ENCODE measurements at regions not wholly inside any gene's neighbourhood (a gene's known extent, or its start where the extent isn't known, plus 50 kb on each side); places are given as distances from the start of the nearest gene placed in this dataset.

DNA sequence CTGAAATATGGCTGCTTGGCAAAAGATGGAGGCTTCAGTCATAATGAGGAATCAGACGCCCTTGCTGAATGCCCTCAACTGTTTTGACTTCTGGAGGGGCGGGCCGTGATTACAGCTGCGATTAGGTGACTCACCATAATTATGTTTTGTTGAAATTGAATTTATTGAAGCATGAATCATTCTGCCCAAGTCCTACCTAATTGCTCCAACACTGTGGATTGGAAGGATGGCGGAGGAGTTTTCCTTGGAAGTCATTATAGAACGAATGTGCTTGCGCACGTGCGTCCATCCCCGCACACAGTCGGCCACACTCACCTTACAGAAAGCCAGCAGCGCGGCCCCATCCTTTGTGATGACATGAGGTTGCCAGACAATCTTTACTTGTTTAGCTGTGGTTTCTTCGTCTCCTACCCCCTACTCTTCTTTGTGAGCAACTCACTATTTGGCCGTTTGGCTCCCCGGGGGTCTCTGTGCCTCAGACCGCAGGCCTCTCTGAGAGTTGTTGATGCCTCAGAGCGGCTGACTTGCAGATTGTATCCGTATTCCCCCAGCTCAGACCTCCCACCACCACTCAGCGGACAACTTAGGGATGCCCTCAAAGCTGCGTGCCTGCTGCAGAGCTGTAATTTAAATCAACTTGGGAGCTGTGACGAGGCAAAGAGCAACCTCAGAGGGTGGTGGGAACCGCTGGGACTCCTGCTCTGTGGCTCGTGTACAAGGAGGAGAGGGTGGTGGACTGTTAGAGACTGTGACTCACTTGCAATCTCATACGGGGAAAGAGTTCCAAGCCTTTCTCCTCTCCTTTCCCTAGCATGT, 513.4 kb downstream of the TNS1 start:
- no peaks in the 10 kb centered on the region for H3K27me3 Mint-ChIP-seq
- ChIA-PET POLR2A (no interaction called here), CTCF (no interaction called here)
- H3K4me3 Mint-ChIP-seq: no peak overlapping the region
- intact Hi-C loops (cut with micrococcal nuclease): no loop called here
- no peaks in the 10 kb centered on the region for H3K36me3 Mint-ChIP-seq
- DNase-seq: no peak
- peaks cover 5% of the 10 kb centered on the region for H3K9me3 Mint-ChIP-seq
- H3K4me1 Mint-ChIP-seq (ENCODE audit: low read depth): no peaks in the 10 kb centered on the region
- H3K27ac Mint-ChIP-seq: no peak overlapping the region

DNA sequence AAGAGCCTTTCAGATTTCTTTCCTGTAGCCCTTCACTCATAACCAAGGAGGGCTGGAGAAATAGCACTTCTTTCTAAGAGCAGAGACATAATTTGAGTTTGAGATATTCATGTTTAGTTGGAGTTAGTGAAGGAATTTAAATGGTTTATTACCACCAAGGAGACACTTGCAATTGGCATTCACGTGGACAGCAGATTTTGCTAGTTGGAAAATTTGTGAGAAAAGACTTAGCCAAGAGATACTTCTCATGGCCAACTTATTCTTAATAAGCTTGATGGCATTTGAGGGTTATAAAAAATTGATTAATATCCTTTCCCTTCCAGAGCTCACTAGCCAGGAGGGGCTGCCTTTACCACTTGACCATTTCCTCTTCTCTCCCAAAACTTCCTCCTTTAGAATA, 518.7 kb downstream of the TNS1 start:
- Mint-ChIP-seq H3K36me3 (no peaks in the 10 kb centered on the region), H3K4me3 (no peak overlapping the region), H3K27me3 (no peaks in the 10 kb centered on the region), H3K4me1 (ENCODE audit: low read depth) (no peaks in the 10 kb centered on the region), H3K9me3 (no peaks in the 10 kb centered on the region), H3K27ac (no peak overlapping the region)
- POLR2A ChIA-PET: no interaction called here
- intact Hi-C loops (cut with micrococcal nuclease): no loop called here
- no peak for DNase-seq
- CTCF ChIA-PET: no interaction called here

DNA sequence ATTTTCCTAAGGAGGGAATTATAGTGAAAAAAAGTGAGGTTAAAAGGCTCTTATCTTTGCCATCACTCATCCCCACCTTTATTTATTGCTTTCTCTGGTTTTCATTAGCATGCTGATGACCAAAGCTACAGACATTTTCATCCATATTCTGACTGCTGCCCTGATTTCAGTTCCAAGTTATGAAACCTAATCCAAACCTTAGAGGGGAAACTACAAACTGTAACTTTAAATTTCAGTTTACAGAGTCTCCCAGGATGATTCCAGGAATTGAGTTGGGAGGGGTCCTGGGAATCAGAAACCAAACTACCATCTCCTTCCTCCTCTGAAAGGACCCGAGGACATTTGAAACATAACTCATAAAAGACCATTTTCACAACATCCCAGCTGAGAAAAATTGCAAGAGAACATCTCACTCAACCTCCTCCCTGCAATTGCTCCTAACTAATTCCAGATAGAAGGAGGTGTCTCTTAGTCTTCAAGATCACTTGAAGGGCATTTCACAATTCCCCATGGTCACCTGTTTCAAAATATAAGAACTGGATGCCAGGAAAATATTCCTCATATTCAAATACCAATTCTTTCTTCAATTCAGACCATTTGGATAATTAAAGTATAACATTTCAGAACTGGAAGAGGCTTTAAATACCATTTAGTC, 520.6 kb downstream of the TNS1 start:
- no peak overlapping the region for H3K4me3 Mint-ChIP-seq
- CTCF ChIA-PET: no interaction called here
- H3K9me3 Mint-ChIP-seq: no peaks in the 10 kb centered on the region

DNA sequence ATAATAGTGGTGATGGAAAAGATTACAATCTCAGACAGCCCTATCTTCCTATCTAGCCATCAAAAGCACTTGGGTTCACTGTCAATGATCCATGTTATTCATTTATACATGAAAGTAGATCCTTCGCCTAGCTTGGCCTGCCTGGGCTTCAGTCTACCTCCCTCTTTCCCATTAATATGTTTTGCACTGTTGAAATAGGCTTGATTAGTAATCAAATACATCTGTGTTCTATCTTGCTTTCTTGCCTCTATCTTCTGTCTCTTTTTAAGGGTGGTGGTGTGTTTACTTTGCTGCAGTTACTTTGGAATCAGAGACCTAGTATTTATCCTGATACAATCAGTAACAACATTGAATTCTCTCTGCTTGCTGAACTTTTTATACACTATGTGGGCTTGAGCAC, 521.2 kb downstream of the TNS1 start:
- no peaks in the 10 kb centered on the region for H3K4me1 Mint-ChIP-seq (ENCODE audit: low read depth)
- DNase-seq: no peak
- no peak overlapping the region for H3K4me3 Mint-ChIP-seq
- ChIA-PET POLR2A (no interaction called here), CTCF (no interaction called here)
- no peak overlapping the region for H3K27ac Mint-ChIP-seq
- no peaks in the 10 kb centered on the region for H3K36me3 Mint-ChIP-seq
- no peaks in the 10 kb centered on the region for H3K9me3 Mint-ChIP-seq
- intact Hi-C loops (cut with micrococcal nuclease): no loop called here
- H3K27me3 Mint-ChIP-seq: no peaks in the 10 kb centered on the region

More for the DNA sequence above, 520.6 kb downstream of the TNS1 start:
- Mint-ChIP-seq H3K4me1 (ENCODE audit: low read depth) (no peaks in the 10 kb centered on the region), H3K27ac (no peak overlapping the region), H3K36me3 (no peaks in the 10 kb centered on the region), H3K27me3 (no peaks in the 10 kb centered on the region)
- no peak for DNase-seq
- POLR2A ChIA-PET: no interaction called here
- intact Hi-C loops (cut with micrococcal nuclease): no loop called here

DNA sequence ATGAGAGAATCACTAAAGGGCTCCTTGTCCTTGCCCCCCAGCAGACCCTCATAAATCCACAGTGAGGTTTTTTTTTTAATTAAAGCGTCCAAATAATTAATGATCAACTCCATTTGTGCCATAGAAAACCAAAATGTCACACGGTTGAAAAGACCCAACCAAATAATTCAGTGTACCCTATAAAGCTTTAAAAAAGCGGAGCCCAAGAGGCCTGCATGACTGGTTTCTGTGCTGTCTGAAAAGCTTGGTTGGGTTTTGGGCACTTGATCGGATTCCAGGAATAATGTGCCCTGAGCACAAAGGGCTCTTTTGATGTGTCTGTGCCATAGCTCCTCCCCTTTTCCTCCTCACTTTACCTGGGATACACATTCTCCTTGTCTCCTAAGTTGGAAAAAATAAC, 523.2 kb downstream of the TNS1 start:
- intact Hi-C loops (cut with micrococcal nuclease): no loop called here
- ChIA-PET CTCF (interaction anchor here (1.1 kb wide), 1 partner anchor 233 kb away, joined by 4 read pairs; no protein-coding TSS in a partner anchor), POLR2A (no interaction called here)
- Mint-ChIP-seq H3K9me3 (no peaks in the 10 kb centered on the region), H3K4me3 (no peak overlapping the region), H3K4me1 (ENCODE audit: low read depth) (no peaks in the 10 kb centered on the region), H3K27me3 (no peaks in the 10 kb centered on the region), H3K36me3 (no peaks in the 10 kb centered on the region), H3K27ac (no peak overlapping the region)
- no peak for DNase-seq

DNA sequence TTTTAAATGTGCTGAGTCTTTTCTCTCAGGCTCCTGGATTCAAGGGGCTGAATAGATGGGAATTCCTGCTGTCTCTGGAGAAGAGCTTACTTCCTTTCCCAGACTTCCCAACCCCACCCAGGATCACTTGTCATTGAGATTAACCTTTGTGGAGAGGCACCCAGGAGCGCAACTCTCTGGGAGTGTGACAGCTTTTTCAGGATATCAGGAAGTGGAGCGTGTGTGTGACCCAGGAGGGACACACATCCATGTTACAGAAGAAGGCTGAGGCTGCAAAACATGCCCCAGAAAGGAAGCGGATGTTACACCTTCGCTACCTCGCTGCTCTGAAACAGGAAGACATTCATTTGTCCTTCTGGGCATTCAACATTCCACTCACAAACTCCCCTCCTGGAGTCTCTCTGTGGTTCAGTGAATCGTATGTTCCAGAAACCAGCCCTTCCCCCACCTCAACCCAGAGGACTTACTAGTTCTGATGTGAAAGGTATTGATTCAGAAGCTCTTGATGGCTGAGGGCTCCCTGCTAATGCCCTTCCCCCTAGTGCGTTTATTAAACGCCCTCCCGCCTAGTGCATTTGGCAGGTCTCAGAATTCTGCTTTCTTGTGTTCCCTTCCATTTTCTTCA, 523.9 kb downstream of the TNS1 start:
- no peak overlapping the region for H3K4me3 Mint-ChIP-seq

DNA sequence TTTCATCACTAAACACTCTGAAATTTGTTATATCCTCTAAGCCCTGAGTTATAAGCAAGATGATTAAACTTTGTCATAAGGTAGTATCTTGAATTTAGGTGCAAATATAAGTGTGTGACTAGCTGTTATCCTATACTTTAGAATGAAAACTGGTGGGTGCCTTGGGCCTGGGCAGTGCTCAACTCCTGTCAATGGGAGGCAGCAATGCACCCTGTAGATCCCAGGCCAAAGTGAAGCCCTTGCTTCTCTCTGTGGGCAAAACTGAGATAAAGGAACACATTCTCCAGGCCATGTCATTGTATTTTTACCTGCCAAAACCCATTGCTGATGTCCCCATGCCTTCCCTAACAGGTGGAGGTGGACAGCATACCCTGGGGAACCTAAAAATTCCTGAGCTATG, 525.2 kb downstream of the TNS1 start:
- H3K27me3 Mint-ChIP-seq: no peaks in the 10 kb centered on the region
- H3K9me3 Mint-ChIP-seq: no peaks in the 10 kb centered on the region
- ChIA-PET CTCF (interaction anchor here (1.3 kb wide), 1 partner anchor 233 kb away, joined by 3 read pairs; no protein-coding TSS in a partner anchor), POLR2A (no interaction called here)
- DNase-seq: no peak
- H3K27ac Mint-ChIP-seq: no peak overlapping the region
- H3K4me1 Mint-ChIP-seq (ENCODE audit: low read depth): no peaks in the 10 kb centered on the region
- intact Hi-C loops (cut with micrococcal nuclease): no loop called here
- no peaks in the 10 kb centered on the region for H3K36me3 Mint-ChIP-seq
- H3K4me3 Mint-ChIP-seq: no peak overlapping the region

More for the DNA sequence above, 523.9 kb downstream of the TNS1 start:
- H3K27me3 Mint-ChIP-seq: no peaks in the 10 kb centered on the region
- intact Hi-C loops (cut with micrococcal nuclease): no loop called here
- ChIA-PET POLR2A (no interaction called here), CTCF (no interaction called here)
- no peaks in the 10 kb centered on the region for H3K9me3 Mint-ChIP-seq
- H3K36me3 Mint-ChIP-seq: no peaks in the 10 kb centered on the region
- no peak overlapping the region for H3K27ac Mint-ChIP-seq
- DNase-seq: no peak
- no peaks in the 10 kb centered on the region for H3K4me1 Mint-ChIP-seq (ENCODE audit: low read depth)

DNA sequence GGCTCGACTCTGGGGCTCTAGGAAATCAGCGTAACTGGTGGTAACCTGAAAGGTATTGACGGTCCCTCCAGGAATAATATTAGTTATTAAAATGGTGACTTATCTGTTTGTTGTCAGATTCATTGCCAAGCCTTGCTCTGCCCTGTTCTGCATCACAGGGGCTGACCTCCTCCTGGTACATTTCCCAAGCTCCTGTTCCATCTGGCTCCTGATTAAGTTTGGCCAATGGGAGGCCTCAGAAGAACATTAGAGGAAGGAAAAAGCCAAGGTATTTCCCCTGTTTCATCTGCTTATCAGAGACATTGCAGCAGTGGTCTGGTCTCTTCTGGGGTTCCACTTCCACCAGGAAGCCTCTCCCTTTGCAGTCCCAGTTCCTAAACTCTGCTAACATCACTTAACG, 527.0 kb downstream of the TNS1 start:
- Mint-ChIP-seq H3K27me3 (no peaks in the 10 kb centered on the region), H3K4me1 (ENCODE audit: low read depth) (no peaks in the 10 kb centered on the region), H3K4me3 (no peak overlapping the region), H3K27ac (no peak overlapping the region), H3K36me3 (no peaks in the 10 kb centered on the region), H3K9me3 (no peaks in the 10 kb centered on the region)
- POLR2A ChIA-PET: interaction anchor here (1.0 kb wide), 1 partner anchor 21 kb away, joined by 3 read pairs; no protein-coding TSS in a partner anchor
- CTCF ChIA-PET: no interaction called here
- intact Hi-C loops (cut with micrococcal nuclease): no loop called here
- DNase-seq: no peak

DNA sequence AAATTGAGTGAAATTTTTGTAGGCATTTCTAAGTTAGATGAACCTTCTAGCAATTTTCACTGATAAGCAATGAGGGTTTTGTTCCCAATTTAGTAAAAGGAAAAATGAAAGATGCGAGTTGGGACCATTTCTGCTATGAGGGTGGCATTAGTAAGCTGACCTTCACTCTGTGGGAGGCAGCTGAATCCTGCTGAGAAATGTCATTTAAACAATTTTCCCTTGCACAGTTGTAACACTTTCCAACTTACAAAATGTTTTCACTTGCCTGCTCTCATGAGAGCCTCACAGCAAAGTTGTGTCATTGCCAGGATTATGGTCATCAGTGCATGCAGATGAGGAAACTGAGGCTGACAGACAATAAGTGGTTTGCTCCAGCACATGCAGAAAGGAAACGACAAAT, 527.7 kb downstream of the TNS1 start:
- Mint-ChIP-seq H3K9me3 (no peaks in the 10 kb centered on the region), H3K36me3 (no peaks in the 10 kb centered on the region), H3K4me1 (ENCODE audit: low read depth) (no peaks in the 10 kb centered on the region), H3K27ac (no peak overlapping the region), H3K27me3 (no peaks in the 10 kb centered on the region), H3K4me3 (no peak overlapping the region)
- ChIA-PET CTCF (no interaction called here), POLR2A (no interaction called here)
- DNase-seq: no peak
- intact Hi-C loops (cut with micrococcal nuclease): no loop called here

DNA sequence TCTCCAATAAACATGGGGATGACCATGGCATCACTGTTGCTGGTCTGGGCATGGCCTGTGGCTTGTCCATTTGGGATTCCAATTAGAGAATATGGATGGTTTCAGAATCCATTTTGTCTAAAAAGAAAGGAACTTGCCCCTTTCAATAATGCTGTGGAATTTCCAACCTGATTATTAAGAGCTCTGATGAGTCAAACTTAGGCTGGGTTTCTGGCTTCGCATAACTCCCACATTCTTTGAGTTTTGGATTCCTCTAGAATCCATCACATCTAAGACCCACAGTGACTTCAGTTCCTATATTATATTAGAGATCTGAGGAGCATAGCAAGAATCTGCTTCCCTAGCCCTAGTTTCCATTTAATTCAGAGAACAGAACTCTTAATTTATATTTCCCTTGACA, 531.5 kb downstream of the TNS1 start:
- Mint-ChIP-seq H3K27me3 (no peaks in the 10 kb centered on the region), H3K36me3 (no peaks in the 10 kb centered on the region), H3K4me3 (no peak overlapping the region), H3K4me1 (ENCODE audit: low read depth) (no peaks in the 10 kb centered on the region), H3K9me3 (no peaks in the 10 kb centered on the region), H3K27ac (no peak overlapping the region)
- intact Hi-C loops (cut with micrococcal nuclease): no loop called here
- ChIA-PET POLR2A (interaction anchor here (0.7 kb wide), 1 partner anchor 1609 kb away, joined by 4 read pairs; no protein-coding TSS in a partner anchor), CTCF (no interaction called here)
- DNase-seq: no peak

DNA sequence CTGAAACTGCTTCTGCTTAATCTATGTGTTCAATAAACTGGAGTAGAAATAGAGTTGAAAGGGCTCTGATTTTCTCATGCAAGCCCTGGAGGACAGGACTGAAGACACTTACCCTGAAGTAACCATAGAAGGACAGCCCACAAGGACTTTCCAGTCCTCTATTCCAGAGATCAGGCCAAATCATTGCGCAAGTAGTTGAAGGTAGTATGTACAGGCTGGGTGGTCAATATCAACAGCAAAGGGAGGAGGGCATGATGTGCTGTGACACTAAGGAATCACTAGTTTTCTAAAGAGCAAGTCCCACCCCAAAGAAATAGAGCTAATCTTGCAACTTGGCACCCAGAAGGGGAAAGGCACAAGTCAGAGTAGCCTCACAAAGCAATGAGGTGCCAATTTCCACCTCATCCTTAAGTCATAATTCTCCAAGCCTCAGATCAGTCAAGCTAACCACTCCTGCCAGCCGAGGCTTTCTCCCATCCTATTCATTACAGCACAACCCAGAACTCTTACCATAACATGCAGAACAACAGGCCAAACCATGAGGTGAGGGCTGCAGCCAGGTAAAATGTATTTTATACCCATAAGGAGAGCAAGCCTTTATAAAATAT, 533.5 kb downstream of the TNS1 start:
- Mint-ChIP-seq H3K36me3 (peaks cover 2% of the 10 kb centered on the region), H3K9me3 (no peaks in the 10 kb centered on the region), H3K4me3 (no peak overlapping the region), H3K4me1 (ENCODE audit: low read depth) (no peaks in the 10 kb centered on the region), H3K27me3 (no peaks in the 10 kb centered on the region), H3K27ac (no peak overlapping the region)
- intact Hi-C loops (cut with micrococcal nuclease): no loop called here
- CTCF ChIA-PET: no interaction called here
- POLR2A ChIA-PET: no interaction called here
- no peak for DNase-seq

DNA sequence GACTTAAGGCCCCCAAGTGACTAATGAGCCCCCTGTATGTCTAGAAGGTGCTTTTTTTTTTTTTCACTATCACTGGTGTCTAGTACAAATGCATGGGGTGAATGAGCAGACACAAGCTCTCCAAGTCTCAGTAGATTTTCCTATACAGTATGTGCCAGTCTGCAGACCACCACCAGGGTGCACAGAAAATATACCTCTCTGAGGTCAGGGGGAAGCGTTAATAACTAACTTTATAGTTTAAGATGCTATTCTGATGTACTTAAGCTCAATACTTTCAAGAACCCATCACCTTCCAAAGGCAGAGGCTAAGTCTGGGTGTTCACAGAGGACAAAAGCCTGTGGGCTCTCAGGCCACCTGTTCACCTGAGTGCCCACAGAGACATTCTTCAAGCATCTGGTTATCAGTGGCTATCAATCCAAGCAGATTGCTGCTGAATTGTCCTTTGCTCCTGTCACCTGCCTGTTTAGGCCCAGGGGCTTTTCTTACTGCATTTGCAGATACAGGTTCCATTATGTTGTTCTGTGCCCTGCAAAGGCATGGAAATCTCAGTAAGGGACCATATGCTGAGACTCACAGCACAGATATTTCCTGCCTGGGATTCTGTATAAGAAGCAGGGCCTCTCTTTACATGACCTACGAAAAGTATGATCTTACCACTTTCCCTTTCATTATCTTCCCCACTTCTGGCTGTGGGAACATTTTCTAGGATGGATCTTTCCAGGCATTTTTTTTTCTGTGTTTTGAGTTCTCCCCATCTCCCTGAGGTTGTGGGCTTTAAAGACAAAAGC, 534.6 kb downstream of the TNS1 start:
- POLR2A ChIA-PET: no interaction called here
- Mint-ChIP-seq H3K4me3 (no peak overlapping the region), H3K9me3 (no peaks in the 10 kb centered on the region), H3K36me3 (peaks cover 2% of the 10 kb centered on the region), H3K27ac (no peak overlapping the region), H3K27me3 (no peaks in the 10 kb centered on the region), H3K4me1 (ENCODE audit: low read depth) (no peaks in the 10 kb centered on the region)
- CTCF ChIA-PET: no interaction called here
- no peak for DNase-seq
- intact Hi-C loops (cut with micrococcal nuclease): no loop called here

All from activated CD4-positive, alpha-beta memory T cell treated with anti-CD3 and anti-CD28 coated beads for 36 hours (primary cell).